Stimulated activated naive CD4-positive, alpha-beta T cell (primary cell): ENCODE measurements at regions not wholly inside any gene's neighbourhood (a gene's known extent, or its start where the extent isn't known, plus 50 kb on each side); places are given as distances from the start of the nearest gene placed in this dataset.
"Not testable (repeated sequence)": the region's sequence is repeated elsewhere in the genome, so short reads cannot be mapped to it uniquely, and the experiment has no call there.

Experiments
- DNase-seq, 6 experiments: peaks; one replicate each; lab custom pipeline; 2025; lab: John Stamatoyannopoulos, UW

- no peak for DNase-seq
Observed at GRCh38 chr10:6926971-6927370, 346.9 kb upstream of the PRKCQ start.

- no peak for DNase-seq
Observed at GRCh38 chr10:6925146-6925545, 345.1 kb upstream of the PRKCQ start.

GRCh38 chr10:6924166-6924565 lies 344.1 kb upstream of the PRKCQ start:
- no peak for DNase-seq

GRCh38 chr10:6921026-6921425 lies 340.9 kb upstream of the PRKCQ start:
- not testable (repeated sequence) for DNase-seq

- peak; percentile 38 to 73 (median 60) for DNase-seq
Observed at GRCh38 chr10:6920072-6921019, 340.3 kb upstream of the PRKCQ start.

GRCh38 chr10:6919077-6919476 lies 339.0 kb upstream of the PRKCQ start:
- DNase-seq = no peak

GRCh38 chr10:6918305-6918704 lies 338.2 kb upstream of the PRKCQ start:
- DNase-seq = peak; percentile 6 to 68 (median 38)

- DNase-seq = no peak
Observed at GRCh38 chr10:6917125-6917524, 337.0 kb upstream of the PRKCQ start.

- no peak for DNase-seq
Observed at GRCh38 chr10:6916601-6917000, 336.5 kb upstream of the PRKCQ start.

- no peak for DNase-seq
Observed at GRCh38 chr10:6915307-6915706, 335.2 kb upstream of the PRKCQ start.

GRCh38 chr10:6912929-6913328 lies 332.9 kb upstream of the PRKCQ start:
- no peak for DNase-seq

- DNase-seq = no peak
Observed at GRCh38 chr10:6912424-6912823, 332.3 kb upstream of the PRKCQ start.

GRCh38 chr10:6912021-6912420 lies 331.9 kb upstream of the PRKCQ start:
- DNase-seq = no peak

GRCh38 chr10:6909905-6910560 lies 330.0 kb upstream of the PRKCQ start:
- DNase-seq = no peak

- DNase-seq = no peak
Observed at GRCh38 chr10:6907877-6908530, 327.9 kb upstream of the PRKCQ start.

- no peak for DNase-seq
Observed at GRCh38 chr10:6894405-6894804, 314.3 kb upstream of the PRKCQ start.

GRCh38 chr10:6892864-6893263 lies 312.8 kb upstream of the PRKCQ start:
- DNase-seq = no peak

GRCh38 chr10:6891924-6892323 lies 311.8 kb upstream of the PRKCQ start:
- DNase-seq = no peak

GRCh38 chr10:6889718-6890117 lies 309.6 kb upstream of the PRKCQ start:
- no peak for DNase-seq

GRCh38 chr10:6888434-6888833 lies 308.4 kb upstream of the PRKCQ start:
- DNase-seq = no peak

GRCh38 chr10:6885284-6885683 lies 305.2 kb upstream of the PRKCQ start:
- DNase-seq = no peak

GRCh38 chr10:6881987-6882386 lies 301.9 kb upstream of the PRKCQ start:
- no peak for DNase-seq
